GM21717 (cell line): ENCODE measurements at regions not wholly inside any gene's neighbourhood (a gene's known extent, or its start where the extent isn't known, plus 50 kb on each side); places are given as distances from the start of the nearest gene placed in this dataset.
"Not testable (repeated sequence)": the region's sequence is repeated elsewhere in the genome, so short reads cannot be mapped to it uniquely, and the experiment has no call there.

Experiments
- ATAC-seq: cut with Tn5 transposase; IDR thresholded peaks from one replicate; pipeline ENCODE4 v1.9.1; 2021; ENCODE audit warnings: mild to moderate bottlenecking, moderate library complexity; ENCODE audit not compliant: unreplicated experiment

DNA sequence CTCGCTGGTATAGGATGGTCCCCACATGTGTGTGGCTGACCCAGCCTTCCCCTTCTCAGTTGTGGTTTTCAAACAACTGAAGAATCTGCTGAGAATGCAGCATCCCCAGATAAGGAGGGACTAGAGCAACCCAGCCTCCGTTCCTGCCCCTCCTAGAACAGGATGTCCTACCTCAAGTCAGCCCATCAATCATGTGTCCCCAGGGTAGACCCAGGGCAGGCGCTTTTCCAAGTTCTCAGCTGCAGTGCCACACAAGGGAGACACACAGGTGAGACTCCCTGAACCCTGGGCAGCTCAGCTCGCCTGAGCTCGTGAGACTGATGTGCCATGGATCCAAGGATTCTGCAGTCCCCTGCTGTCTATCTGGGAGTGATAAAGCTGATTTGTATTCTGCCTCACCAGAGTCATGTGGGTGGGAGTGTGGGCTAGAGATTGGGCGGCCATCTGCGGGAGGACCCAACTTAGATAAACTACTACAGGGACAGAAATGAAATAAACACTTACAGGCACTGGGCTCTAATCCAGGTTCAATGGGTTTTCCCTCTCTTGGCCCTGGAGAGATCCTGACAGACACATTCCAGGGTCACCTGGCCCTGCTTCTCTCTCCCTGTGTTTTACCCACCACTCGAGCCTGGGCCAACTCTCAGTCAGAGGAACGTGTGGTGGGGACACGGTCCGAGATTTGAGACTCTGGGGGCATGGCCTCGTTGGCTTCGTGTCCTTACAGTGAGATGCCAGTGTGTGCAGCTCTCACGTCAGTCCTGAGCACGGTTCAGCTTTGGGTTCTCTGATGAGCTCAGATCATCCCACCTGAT, 303.5 kb upstream of the SFSWAP start:
- ATAC-seq: no peak

DNA sequence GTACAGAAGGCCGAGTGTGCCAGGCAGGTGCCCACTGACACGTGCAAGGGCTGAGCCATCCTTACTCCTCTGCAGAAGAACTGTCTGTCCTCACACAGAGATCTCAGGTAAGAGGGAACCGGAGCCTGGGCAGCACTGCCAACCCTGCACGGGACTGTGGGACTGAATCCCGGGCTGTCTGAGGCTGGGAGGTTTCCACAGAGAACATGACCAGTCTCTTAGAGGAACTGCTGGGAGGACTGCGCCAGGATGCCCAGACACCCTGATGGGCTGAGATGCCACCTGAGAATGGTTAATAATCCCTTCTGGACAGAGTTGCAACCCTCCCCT, 302.9 kb upstream of the SFSWAP start:
- no peak for ATAC-seq

DNA sequence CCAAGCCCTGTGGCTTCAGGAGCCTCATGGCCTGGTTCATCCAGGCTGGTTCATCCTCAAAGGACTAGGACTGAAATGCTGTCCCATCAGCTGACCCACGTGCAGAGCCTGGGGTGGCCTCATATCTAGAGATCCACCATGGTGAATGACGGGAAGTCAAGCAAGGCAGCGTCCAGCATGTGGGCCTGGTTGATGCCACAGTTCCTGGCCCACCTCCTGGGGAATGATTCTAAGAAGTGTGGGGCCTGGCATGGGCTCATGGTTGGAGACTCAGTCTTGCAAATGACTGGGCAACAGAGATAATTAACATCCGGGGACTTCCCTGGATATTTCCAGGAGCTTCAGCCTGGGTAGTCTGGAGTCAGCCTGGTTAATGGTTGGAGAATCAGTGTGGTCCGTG, 302.4 kb upstream of the SFSWAP start:
- ATAC-seq: no peak

DNA sequence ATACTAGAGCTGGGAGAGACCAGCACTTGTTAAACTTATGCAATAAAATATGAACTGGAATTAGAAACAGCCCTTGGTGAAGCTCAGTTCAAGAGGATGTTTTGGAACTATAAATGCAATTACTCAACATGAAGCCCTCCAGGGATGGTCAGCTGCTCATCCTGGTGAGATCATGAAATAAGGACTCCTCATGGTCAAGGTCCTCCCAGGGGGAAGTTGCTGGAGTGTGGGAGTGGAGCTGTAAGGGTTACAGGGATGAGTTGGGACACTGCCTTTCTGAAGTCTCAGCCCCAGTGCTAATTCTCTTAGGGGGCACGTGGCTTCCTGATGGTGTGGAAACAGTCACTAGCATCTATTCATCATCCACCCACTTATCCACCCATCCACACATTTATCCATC, 301.7 kb upstream of the SFSWAP start:
- ATAC-seq: no peak

DNA sequence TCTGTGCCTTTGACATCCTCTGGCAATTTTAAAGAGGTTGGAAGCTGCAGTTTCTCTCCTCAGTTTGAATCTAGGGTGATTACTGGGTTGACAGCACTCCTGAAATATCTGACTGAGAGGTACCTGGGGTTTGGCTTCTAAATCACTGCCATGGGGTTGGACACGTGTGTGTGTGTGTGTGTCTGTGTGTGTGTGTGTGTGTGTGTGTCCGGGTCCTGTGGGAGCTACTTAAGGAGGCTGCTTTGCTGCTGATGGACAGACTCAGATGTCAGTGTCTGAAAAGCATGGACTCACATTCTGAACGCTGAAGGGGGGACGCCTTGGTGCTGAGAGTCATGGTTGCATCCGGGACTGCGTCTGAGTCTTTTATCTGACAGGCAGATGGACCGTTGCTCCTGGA, 299.1 kb upstream of the SFSWAP start:
- not testable (repeated sequence) for ATAC-seq

DNA sequence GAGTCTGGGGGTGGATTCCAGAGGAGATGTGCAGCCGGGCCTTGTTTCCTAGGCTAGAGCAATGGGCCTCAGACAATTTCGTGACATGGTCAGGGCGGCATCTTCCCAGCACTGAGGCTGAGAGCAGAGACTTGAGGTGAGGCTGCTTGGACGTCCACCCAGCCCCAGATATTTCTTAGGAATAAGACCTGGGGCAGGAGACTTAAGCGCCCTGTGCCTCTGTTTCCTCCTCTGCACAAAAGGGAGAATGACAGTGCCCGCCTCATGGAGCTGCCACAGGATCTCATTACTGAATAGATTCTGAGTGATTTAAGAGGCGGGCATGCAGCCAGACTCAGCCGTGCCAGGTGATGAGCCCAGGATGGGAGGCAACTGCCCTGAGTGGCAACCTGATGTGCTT, 297.9 kb upstream of the SFSWAP start:
- no peak for ATAC-seq

DNA sequence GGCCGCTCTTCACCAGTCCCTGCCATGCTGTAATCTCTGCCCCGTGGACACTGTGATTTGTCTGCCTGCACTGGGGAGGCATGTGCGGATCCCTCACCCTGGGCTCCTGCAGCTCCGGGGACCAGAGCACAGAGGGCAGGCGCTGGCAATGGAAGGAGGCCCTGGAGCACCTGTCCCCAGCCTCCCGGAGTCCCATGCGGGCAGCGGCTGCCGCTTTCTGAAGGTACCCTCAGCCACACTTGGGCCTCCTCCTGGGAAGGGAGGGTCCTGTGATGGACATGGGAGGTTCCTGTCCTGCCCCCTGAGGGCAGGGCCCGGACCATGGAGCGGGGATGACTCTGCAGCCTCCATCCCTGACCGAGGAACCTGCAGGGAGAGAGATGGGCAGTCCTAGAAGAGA, 297.4 kb upstream of the SFSWAP start:
- ATAC-seq: no peak

DNA sequence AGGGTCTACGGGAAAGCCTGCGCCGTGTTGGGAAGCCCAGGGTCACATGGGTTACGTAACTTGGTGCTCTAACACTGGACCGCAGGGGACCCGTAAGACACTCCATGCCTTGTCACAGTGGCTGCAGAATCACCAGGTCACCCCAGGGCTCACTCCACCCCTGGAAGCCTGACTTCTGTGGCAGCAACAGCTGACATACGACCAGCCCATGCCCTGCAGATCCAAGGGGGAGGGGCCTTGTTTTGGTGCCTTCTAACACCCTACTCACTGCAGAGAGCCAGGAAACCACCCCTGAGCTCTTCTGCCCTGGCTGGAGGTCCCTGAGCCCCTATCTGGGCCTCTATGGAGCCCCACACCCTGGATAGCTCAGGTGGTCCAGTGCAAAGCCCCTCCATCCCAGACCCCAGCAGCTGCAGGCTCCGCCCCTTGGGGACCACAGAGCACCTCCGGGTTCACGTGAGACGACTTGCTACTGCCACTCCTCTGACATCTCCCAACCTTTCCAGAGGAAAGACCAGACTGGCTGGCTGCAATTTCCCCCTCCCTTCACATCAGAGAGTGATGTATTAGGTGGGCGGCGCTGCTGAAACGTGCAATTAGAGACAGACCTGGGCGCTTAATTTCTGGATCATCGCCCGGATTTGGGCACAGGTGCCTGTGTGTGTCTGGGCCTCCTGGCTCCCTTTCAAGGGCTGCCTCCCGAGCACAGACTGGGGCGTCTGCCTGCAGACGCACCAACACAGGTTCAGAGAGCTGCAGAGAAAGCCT, 296.6 kb upstream of the SFSWAP start:
- not testable (repeated sequence) for ATAC-seq

DNA sequence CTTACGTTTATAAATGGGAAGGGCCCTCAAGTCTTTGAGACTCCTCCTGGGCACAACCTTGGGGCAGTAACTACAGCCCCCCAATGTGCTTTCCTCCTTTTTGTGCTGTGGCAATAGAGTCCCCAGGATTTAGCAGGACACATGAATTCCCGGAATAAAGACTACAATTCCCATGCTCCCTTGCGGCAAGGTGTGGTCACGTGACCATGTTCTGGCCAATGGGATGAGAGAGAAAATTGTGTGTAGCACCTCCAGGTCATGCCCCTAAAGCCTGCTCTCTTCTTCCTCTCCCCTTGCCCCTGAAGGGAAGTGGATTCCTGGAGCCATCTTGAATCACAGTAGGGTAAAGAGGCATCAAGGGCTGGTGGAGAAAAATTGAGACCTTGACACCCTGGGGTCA, 295.1 kb upstream of the SFSWAP start:
- ATAC-seq: no peak

DNA sequence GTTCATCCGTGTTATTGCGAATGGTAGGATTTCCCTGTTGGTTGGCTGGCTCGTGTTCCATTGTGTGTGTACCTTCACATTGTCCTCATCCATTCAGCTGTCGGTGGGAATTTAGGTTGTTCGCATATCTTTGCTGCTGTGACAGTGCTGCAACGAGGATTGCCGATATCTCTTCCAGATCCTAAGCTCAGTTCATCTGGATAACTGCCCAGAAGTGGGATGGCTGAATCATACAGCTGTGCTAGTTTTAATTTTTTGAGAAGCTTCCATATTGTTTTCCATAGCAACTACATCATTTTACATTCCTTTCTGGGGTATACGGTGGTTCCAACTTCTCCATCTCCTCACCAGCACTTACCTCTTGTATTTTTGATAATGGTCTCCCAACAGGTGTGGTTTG, 292.8 kb upstream of the SFSWAP start:
- no peak for ATAC-seq

DNA sequence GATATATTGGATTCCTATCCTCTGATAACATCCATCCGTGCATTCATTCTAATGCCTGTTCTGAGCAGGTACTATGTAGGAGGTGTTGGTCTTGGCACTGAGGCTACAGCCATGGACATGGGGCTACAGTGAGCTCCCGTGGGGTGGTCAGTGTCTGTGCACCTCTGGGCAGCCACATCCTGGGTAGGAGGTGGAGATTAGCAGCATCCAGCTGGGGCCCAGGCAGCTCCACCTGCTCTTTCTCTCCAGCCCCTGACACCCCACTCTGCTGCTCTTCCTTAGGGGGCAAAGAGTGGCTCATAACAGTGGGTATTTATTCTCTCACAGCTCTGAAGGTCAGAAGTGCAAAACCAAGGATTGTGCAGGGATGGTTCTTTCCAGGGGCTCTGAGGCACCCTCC, 292.0 kb upstream of the SFSWAP start:
- ATAC-seq: no peak

DNA sequence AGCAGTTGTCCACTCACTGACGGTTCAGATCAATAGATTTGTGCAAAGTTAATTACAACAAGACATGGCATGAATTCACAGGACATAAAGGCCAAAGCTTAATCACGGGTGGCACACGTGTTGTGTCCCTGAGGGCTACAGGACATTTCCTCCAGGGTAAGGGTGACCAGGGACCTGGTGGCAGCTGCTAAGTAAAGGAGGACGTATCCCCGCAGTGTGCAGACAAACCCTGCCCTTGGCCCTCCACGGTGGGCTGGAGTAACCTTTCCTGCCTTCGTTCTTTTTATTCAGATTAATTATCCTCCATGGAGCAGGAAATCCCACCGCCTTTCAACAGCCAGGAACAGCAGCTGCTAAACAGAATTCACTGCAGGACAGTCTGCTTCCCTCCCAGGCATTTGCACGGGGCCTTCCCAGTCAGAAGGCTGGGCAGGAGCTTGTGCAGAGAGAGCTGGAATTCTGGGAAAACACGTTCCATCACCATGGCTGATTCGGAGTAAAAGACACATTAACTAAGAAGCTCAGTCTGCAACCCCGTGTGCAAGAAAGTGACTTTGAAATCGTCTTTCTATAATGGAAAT, 289.9 kb upstream of the SFSWAP start:
- no peak for ATAC-seq

DNA sequence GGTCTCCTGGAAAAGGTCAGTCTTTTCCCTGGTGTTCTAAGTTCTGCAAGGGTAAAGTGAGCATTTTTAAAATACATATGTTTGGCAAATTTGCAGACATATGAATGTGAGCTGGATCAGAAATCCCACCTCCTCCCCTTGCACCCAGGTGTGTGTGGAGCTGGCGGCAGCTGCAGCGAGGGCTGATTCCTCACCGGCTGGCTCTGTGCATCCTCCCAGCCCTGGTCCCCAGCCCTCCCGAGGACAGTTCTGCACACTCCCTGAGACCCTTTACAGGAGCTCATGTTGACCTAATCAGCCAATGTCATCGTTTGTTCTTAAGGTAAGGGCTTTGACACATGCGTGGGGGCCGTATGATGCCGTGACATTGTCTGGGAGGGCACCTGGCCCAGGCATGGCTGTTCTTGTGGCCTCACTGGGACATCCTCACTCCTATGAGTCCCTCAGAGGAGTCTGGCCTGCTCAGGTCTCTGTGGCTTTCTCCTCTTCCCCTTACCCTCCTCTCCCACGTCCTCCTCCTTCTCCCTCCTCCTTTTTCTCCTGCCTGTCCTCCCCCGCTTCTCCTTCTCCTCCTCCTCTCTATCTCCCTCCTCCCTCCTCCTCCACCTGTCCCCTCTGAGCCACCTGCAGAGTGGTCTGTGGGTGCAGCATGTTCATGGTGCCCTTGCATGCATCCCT, 289.2 kb upstream of the SFSWAP start:
- ATAC-seq: no peak

DNA sequence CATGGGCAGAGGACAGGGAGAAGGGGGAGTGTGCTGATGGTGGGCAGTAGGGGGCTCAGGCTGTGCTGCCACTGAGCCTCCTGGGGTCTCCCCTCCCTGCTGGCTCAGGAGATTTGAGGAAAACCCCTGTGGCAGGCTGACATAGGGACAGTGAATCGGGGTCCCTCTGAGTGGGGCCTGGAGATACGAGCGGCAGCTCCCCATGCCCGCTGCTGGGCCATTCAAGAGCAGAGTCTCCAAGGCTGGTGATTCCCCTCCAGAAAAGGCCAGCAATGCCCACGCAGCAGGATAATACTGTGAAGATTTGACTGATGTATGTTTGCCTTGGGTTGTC, 288.7 kb upstream of the SFSWAP start:
- no peak for ATAC-seq

DNA sequence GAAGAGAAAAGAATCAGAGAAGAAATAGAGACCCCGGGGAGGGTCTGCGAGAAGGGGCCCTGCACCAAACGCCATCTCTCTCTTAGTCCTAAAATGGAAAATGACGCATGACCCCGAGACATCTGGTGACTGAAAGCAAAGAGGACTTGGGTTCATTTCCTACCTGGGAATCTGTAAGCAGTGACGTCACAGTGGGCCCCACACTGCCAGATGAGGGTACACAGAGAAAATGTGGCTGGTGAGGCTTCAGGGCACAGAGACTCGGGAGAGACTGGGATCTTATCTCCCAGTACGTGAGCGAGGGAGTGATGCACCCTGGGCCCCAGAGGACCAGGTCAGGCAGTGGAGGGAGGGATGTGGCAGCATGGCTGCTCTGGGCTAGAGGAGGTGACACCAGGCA, 288.1 kb upstream of the SFSWAP start:
- no peak for ATAC-seq

DNA sequence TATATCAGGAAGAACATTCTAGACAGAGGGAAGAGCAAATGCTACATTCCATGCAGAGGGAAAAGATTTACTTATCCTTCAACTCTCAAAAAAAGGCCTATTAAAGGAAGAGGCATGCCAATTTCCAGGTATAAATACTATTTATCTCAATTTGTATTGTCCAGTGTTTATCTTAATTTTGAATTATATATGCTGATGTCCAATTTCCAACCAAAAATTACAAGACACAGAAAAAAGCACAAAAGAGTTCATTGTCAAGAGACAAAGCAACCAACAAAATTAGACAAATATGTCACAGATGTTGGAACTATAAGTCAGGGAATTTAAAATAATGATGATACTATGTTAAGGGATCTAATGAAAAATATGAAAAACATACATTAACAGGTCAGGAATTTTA, 286.6 kb upstream of the SFSWAP start:
- no peak for ATAC-seq

DNA sequence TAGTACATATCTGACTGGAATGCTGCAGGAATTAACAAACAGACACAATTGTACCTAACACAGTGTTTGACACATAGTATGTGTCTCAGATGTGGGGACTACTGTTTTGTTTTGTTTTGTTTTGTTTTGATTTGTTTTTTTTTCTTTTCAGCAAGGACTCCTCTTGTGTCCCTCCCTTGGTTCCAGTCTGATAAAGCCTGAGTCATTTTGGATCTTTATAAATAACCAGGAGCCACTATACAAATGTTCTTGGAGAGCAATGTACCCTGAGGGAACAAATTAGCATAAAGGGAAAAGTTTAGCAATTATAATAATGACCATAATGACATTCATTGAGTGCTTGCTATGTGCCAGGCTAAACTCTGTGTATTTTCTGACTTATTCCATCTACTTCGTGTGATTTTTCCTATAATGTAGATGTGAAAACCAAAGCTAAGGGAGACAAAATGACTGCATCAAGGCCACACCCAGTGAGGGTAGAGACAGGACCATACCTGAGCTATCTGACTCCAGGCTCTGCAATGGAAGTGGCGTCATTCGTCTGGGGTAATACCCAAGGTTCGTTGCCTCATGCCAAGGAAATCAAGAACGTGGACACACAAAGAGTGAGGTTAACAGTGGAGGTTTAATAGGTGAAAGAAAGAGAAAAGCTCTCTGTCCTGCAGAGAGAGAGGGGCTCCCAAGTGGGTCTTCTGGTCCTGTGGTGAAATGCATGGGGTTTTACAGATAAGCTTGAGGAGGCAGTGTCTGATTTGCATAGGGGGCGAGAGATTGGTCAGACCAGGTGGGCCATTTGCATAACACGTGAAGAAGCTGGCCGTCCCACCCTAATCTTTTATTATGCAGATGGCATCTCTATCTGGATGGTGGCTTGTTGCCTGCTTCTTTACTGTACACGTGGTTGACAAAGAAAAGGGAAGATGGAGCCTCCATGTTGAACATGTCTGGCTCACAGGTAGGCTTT, 285.5 kb upstream of the SFSWAP start:
- ATAC-seq: no peak

DNA sequence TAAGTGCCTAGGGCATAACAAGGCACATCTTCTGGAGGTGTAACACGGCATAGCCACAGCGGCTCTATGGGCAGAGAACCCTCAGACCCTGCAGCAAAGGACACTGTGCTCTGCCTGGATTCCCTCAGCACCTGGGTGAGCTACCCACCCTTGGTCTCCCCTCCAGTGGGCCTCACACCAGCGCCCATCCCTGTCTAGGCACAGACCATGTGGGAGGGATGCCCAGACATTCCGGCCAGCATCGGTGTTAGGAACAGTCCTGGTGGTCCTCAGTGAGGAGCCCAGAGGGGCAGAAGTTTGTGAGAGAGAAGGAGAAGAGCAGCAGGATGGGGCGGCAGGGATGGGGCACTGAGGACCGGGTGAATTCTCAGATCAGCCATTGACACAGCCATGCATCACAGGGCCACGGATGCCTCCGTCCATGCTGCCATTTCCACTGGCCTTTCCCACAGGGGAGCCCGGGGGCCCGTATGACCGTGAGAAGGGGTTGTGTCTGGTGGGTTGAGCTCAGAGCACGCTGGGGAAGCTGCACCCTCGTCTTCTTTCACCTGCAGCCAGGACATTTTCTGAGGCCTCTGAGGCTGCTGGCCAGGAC, 282.7 kb upstream of the SFSWAP start:
- ATAC-seq: no peak

DNA sequence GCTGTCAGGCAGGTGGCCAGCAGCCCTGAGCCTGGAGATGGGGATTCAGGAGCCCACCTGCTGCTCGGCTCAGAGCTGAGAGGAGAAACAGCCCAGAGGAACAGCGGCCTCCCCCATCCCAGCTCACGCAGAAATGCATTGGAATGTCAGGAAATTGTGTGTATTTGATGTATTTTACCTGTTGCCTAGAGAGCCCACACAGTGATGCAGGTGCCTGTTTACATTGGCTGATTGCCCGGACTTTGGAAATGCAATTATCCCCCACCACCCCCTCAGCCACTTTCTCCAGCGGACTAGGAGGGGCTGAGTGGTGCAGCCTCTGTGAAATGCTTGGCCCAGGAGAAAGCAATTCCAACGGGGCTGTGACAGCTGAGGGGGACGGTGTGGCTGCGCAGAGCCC, 281.7 kb upstream of the SFSWAP start:
- not testable (repeated sequence) for ATAC-seq

DNA sequence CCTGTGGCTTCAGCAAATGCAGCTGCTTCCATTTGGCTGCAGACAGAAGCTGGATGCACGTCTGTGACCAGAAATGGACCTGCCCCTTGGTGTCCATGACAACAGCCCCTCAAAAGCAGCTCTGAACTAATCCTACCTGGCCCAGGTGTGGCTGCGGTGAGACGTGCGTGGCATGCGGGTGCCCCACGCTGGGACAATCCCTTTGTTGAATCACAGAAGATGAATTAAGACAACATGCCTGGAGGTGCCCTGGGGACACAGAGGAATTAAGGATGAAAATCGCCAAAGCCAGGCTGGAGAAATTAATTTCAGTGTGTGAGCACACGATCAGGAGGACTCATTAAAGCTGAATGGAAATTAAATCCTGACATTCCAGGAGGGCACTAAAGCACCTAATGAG, 281.2 kb upstream of the SFSWAP start:
- ATAC-seq: not testable (repeated sequence)
